ENCODE measurements at regions not wholly inside any gene's neighbourhood (a gene's known extent, or its start where the extent isn't known, plus 50 kb on each side); places are given as distances from the start of the nearest gene placed in this dataset.

DNA sequence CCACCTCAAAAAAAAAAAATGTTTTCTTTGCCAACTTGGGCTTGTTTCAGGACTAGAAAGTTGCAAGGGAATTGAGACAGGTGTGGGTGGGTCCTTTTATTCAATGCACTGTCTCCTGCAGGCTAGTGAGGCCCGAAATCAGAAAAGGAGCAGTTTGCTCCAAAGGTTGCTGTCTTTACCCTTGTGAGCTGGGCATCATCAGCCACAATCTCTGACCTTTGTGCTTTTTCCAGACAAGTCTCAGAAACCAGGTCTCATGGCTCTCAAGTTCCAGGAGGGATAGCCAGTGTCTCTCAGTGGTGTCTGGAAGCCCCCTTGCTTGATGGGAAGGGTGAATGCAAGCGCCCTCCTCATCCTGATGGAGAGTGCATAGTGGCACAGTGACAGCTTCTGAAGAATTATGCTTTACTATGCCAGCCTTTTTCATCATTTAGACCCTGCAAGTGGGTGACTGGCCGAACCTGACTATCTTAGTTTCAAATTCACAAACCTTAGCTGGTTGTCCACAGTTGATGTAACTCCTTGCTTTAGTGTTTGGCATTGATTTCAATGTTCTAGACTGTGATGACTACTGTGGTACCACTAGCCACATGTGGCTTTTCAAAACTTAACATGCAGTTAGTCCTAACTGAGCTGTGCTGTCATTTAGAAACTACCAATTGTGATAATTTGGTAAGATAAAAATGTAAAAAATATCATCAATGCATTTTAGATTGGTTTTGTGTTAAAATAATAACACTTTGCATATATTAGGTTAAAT lies 468.6 kb downstream of the GADD45G start:
- TF ChIP-seq RAD21 (IDR thresholded peaks at IDR 0.05; ENCODE audit: insufficient read depth, low read depth, low read length) (no peak), LARP7 (IDR thresholded peaks at IDR 0.05) (no peak), EP300 (IDR thresholded peaks at IDR 0.05; ENCODE audit: borderline replicate concordance in 1 of 2, control insufficient read depth in 1 of 2, low read depth in 2 of 2, low read length in 2 of 2) (no peak), MYC (IDR thresholded peaks at IDR 0.05; ENCODE audit: insufficient read depth, insufficient read length, insufficient replicate concordance, low read length, severe bottlenecking) (no peak), ZNF274 (IDR thresholded peaks at IDR 0.05; ENCODE audit: insufficient read depth, insufficient read length) (no peak), SREBF2 (IDR thresholded peaks at IDR 0.05; ENCODE audit: low read length) (no peak), BHLHE40 (IDR thresholded peaks at IDR 0.05; ENCODE audit: borderline replicate concordance in 1 of 2, low read depth in 2 of 2, low read length in 1 of 2) (no peak)
- TF ChIP-seq, protein P1, sequence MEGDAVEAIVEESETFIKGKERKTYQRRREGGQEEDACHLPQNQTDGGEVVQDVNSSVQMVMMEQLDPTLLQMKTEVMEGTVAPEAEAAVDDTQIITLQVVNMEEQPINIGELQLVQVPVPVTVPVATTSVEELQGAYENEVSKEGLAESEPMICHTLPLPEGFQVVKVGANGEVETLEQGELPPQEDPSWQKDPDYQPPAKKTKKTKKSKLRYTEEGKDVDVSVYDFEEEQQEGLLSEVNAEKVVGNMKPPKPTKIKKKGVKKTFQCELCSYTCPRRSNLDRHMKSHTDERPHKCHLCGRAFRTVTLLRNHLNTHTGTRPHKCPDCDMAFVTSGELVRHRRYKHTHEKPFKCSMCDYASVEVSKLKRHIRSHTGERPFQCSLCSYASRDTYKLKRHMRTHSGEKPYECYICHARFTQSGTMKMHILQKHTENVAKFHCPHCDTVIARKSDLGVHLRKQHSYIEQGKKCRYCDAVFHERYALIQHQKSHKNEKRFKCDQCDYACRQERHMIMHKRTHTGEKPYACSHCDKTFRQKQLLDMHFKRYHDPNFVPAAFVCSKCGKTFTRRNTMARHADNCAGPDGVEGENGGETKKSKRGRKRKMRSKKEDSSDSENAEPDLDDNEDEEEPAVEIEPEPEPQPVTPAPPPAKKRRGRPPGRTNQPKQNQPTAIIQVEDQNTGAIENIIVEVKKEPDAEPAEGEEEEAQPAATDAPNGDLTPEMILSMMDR (IDR thresholded peaks at IDR 0.05 in 2 of 3, conservative IDR thresholded peaks at IDR 0.05 in 1 of 3; ENCODE audit: control insufficient read depth in 2 of 3, extremely low read depth in 1 of 3, insufficient read depth in 1 of 3, low read depth in 3 of 3, low read length in 3 of 3), result no peak
